ENCODE measurements at regions not wholly inside any gene's neighbourhood (a gene's known extent, or its start where the extent isn't known, plus 50 kb on each side); places are given as distances from the start of the nearest gene placed in this dataset.

- Histone ChIP-seq H3K27me3 (ENCODE audit: control insufficient read depth in 1 of 2, insufficient read depth in 2 of 2, low read length in 2 of 2) (peaks cover 4 to 9% of the 10 kb centered on the region in 2 donors), H3K4me1 (ENCODE audit: control insufficient read depth in 1 of 2, insufficient read depth in 2 of 2, low read length in 2 of 2) (no peaks in the 10 kb centered on the region), H3K36me3 (ENCODE audit: control insufficient read depth in 1 of 2, insufficient read depth in 2 of 2, low read length in 2 of 2) (no peaks in the 10 kb centered on the region), H3K9ac (ENCODE audit: low read depth in 1 of 2, low read length in 2 of 2) (no peak overlapping the region), H3K27ac (ENCODE audit: low read depth, low read length) (no peak overlapping the region), H3K9me3 (ENCODE audit: control insufficient read depth in 1 of 2, low read length in 2 of 2) (no peaks in the 10 kb centered on the region), H3K4me3 (ENCODE audit: low read depth in 1 of 2, low read length in 2 of 2) (no peak overlapping the region)
Measured at GRCh38 chr7:115474137-115474536, 552.2 kb downstream of the MDFIC start.

- Histone ChIP-seq H3K9ac (ENCODE audit: low read depth in 1 of 2, low read length in 2 of 2) (no peak overlapping the region), H3K9me3 (ENCODE audit: control insufficient read depth in 1 of 2, low read length in 2 of 2) (no peaks in the 10 kb centered on the region), H3K4me1 (ENCODE audit: control insufficient read depth in 1 of 2, insufficient read depth in 2 of 2, low read length in 2 of 2) (no peaks in the 10 kb centered on the region), H3K27ac (ENCODE audit: low read depth, low read length) (no peak overlapping the region), H3K27me3 (ENCODE audit: control insufficient read depth in 1 of 2, insufficient read depth in 2 of 2, low read length in 2 of 2) (peaks cover 4 to 6% of the 10 kb centered on the region in 2 donors), H3K4me3 (ENCODE audit: low read depth in 1 of 2, low read length in 2 of 2) (no peak overlapping the region), H3K36me3 (ENCODE audit: control insufficient read depth in 1 of 2, insufficient read depth in 2 of 2, low read length in 2 of 2) (no peaks in the 10 kb centered on the region)
Measured at GRCh38 chr7:115471891-115472290, 550.0 kb downstream of the MDFIC start.

- Histone ChIP-seq H3K36me3 (ENCODE audit: control insufficient read depth in 1 of 2, insufficient read depth in 2 of 2, low read length in 2 of 2) (no peaks in the 10 kb centered on the region), H3K27me3 (ENCODE audit: control insufficient read depth in 1 of 2, insufficient read depth in 2 of 2, low read length in 2 of 2) (no peaks in the 10 kb centered on the region), H3K4me3 (ENCODE audit: low read depth in 1 of 2, low read length in 2 of 2) (no peak overlapping the region), H3K9ac (ENCODE audit: low read depth in 1 of 2, low read length in 2 of 2) (no peak overlapping the region), H3K4me1 (ENCODE audit: control insufficient read depth in 1 of 2, insufficient read depth in 2 of 2, low read length in 2 of 2) (no peaks in the 10 kb centered on the region), H3K9me3 (ENCODE audit: control insufficient read depth in 1 of 2, low read length in 2 of 2) (no peaks in the 10 kb centered on the region), H3K27ac (ENCODE audit: low read depth, low read length) (no peak overlapping the region)
Measured at GRCh38 chr7:115462301-115463015, 540.6 kb downstream of the MDFIC start.

GRCh38 chr7:115449689-115450088 lies 527.8 kb downstream of the MDFIC start:
- Histone ChIP-seq H3K9me3 (ENCODE audit: control insufficient read depth in 1 of 2, low read length in 2 of 2) (no peaks in the 10 kb centered on the region), H3K9ac (ENCODE audit: low read depth in 1 of 2, low read length in 2 of 2) (no peak overlapping the region), H3K4me1 (ENCODE audit: control insufficient read depth in 1 of 2, insufficient read depth in 2 of 2, low read length in 2 of 2) (no peaks in the 10 kb centered on the region), H3K27me3 (ENCODE audit: control insufficient read depth in 1 of 2, insufficient read depth in 2 of 2, low read length in 2 of 2) (no peaks in the 10 kb centered on the region), H3K36me3 (ENCODE audit: control insufficient read depth in 1 of 2, insufficient read depth in 2 of 2, low read length in 2 of 2) (no peaks in the 10 kb centered on the region), H3K4me3 (ENCODE audit: low read depth in 1 of 2, low read length in 2 of 2) (no peak overlapping the region), H3K27ac (ENCODE audit: low read depth, low read length) (no peak overlapping the region)

- H3K4me3 ChIP-seq (ENCODE audit: low read depth in 1 of 2, low read length in 2 of 2), result no peak overlapping the region
- no peak overlapping the region for H3K27ac ChIP-seq (ENCODE audit: low read depth, low read length)
- H3K9ac ChIP-seq (ENCODE audit: low read depth in 1 of 2, low read length in 2 of 2), result no peak overlapping the region
- no peaks in the 10 kb centered on the region for H3K36me3 ChIP-seq (ENCODE audit: control insufficient read depth in 1 of 2, insufficient read depth in 2 of 2, low read length in 2 of 2)
- no peaks in the 10 kb centered on the region for H3K4me1 ChIP-seq (ENCODE audit: control insufficient read depth in 1 of 2, insufficient read depth in 2 of 2, low read length in 2 of 2)
- H3K27me3 ChIP-seq (ENCODE audit: control insufficient read depth in 1 of 2, insufficient read depth in 2 of 2, low read length in 2 of 2), result no peaks in the 10 kb centered on the region
- H3K9me3 ChIP-seq (ENCODE audit: control insufficient read depth in 1 of 2, low read length in 2 of 2), result no peaks in the 10 kb centered on the region
Measured at GRCh38 chr7:115447495-115447894, 525.6 kb downstream of the MDFIC start.

- no peaks in the 10 kb centered on the region for H3K27me3 ChIP-seq (ENCODE audit: control insufficient read depth in 1 of 2, insufficient read depth in 2 of 2, low read length in 2 of 2)
- no peaks in the 10 kb centered on the region for H3K9me3 ChIP-seq (ENCODE audit: control insufficient read depth in 1 of 2, low read length in 2 of 2)
Measured at GRCh38 chr7:115441033-115441432, 519.1 kb downstream of the MDFIC start.

GRCh38 chr7:115435178-115435577 lies 513.3 kb downstream of the MDFIC start:
- no peaks in the 10 kb centered on the region for H3K4me1 ChIP-seq (ENCODE audit: control insufficient read depth in 1 of 2, insufficient read depth in 2 of 2, low read length in 2 of 2)
- no peaks in the 10 kb centered on the region for H3K36me3 ChIP-seq (ENCODE audit: control insufficient read depth in 1 of 2, insufficient read depth in 2 of 2, low read length in 2 of 2)
- H3K9ac ChIP-seq (ENCODE audit: low read depth in 1 of 2, low read length in 2 of 2), result no peak overlapping the region
- H3K27me3 ChIP-seq (ENCODE audit: control insufficient read depth in 1 of 2, insufficient read depth in 2 of 2, low read length in 2 of 2), result no peaks in the 10 kb centered on the region
- no peak overlapping the region for H3K4me3 ChIP-seq (ENCODE audit: low read depth in 1 of 2, low read length in 2 of 2)
- H3K27ac ChIP-seq (ENCODE audit: low read depth, low read length), result no peak overlapping the region
- no peaks in the 10 kb centered on the region for H3K9me3 ChIP-seq (ENCODE audit: control insufficient read depth in 1 of 2, low read length in 2 of 2)

More at GRCh38 chr7:115441033-115441432, 519.1 kb downstream of the MDFIC start:
- H3K36me3 ChIP-seq (ENCODE audit: control insufficient read depth in 1 of 2, insufficient read depth in 2 of 2, low read length in 2 of 2), result no peaks in the 10 kb centered on the region
- H3K4me3 ChIP-seq (ENCODE audit: low read depth in 1 of 2, low read length in 2 of 2), result no peak overlapping the region
- H3K4me1 ChIP-seq (ENCODE audit: control insufficient read depth in 1 of 2, insufficient read depth in 2 of 2, low read length in 2 of 2), result no peaks in the 10 kb centered on the region
- H3K27ac ChIP-seq (ENCODE audit: low read depth, low read length), result no peak overlapping the region
- H3K9ac ChIP-seq (ENCODE audit: low read depth in 1 of 2, low read length in 2 of 2), result no peak overlapping the region

- Histone ChIP-seq H3K36me3 (ENCODE audit: control insufficient read depth in 1 of 2, insufficient read depth in 2 of 2, low read length in 2 of 2) (no peaks in the 10 kb centered on the region), H3K4me3 (ENCODE audit: low read depth in 1 of 2, low read length in 2 of 2) (no peak overlapping the region), H3K9ac (ENCODE audit: low read depth in 1 of 2, low read length in 2 of 2) (no peak overlapping the region), H3K4me1 (ENCODE audit: control insufficient read depth in 1 of 2, insufficient read depth in 2 of 2, low read length in 2 of 2) (no peaks in the 10 kb centered on the region), H3K27ac (ENCODE audit: low read depth, low read length) (no peak overlapping the region), H3K27me3 (ENCODE audit: control insufficient read depth in 1 of 2, insufficient read depth in 2 of 2, low read length in 2 of 2) (no peaks in the 10 kb centered on the region), H3K9me3 (ENCODE audit: control insufficient read depth in 1 of 2, low read length in 2 of 2) (no peaks in the 10 kb centered on the region)
Measured at GRCh38 chr7:115429918-115430317, 508.0 kb downstream of the MDFIC start.

GRCh38 chr7:115417662-115418061 lies 495.8 kb downstream of the MDFIC start:
- H3K4me1 ChIP-seq (ENCODE audit: control insufficient read depth in 1 of 2, insufficient read depth in 2 of 2, low read length in 2 of 2), result no peaks in the 10 kb centered on the region
- H3K9ac ChIP-seq (ENCODE audit: low read depth in 1 of 2, low read length in 2 of 2), result no peak overlapping the region
- no peak overlapping the region for H3K4me3 ChIP-seq (ENCODE audit: low read depth in 1 of 2, low read length in 2 of 2)
- no peaks in the 10 kb centered on the region for H3K9me3 ChIP-seq (ENCODE audit: control insufficient read depth in 1 of 2, low read length in 2 of 2)
- no peaks in the 10 kb centered on the region for H3K27me3 ChIP-seq (ENCODE audit: control insufficient read depth in 1 of 2, insufficient read depth in 2 of 2, low read length in 2 of 2)
- H3K36me3 ChIP-seq (ENCODE audit: control insufficient read depth in 1 of 2, insufficient read depth in 2 of 2, low read length in 2 of 2), result no peaks in the 10 kb centered on the region
- H3K27ac ChIP-seq (ENCODE audit: low read depth, low read length), result no peak overlapping the region

- H3K4me1 ChIP-seq (ENCODE audit: control insufficient read depth in 1 of 2, insufficient read depth in 2 of 2, low read length in 2 of 2), result no peaks in the 10 kb centered on the region
- no peak overlapping the region for H3K27ac ChIP-seq (ENCODE audit: low read depth, low read length)
- H3K36me3 ChIP-seq (ENCODE audit: control insufficient read depth in 1 of 2, insufficient read depth in 2 of 2, low read length in 2 of 2), result no peaks in the 10 kb centered on the region
- H3K4me3 ChIP-seq (ENCODE audit: low read depth in 1 of 2, low read length in 2 of 2), result no peak overlapping the region
- no peaks in the 10 kb centered on the region for H3K27me3 ChIP-seq (ENCODE audit: control insufficient read depth in 1 of 2, insufficient read depth in 2 of 2, low read length in 2 of 2)
- H3K9ac ChIP-seq (ENCODE audit: low read depth in 1 of 2, low read length in 2 of 2), result no peak overlapping the region
- H3K9me3 ChIP-seq (ENCODE audit: control insufficient read depth in 1 of 2, low read length in 2 of 2), result no peaks in the 10 kb centered on the region
Measured at GRCh38 chr7:115410972-115411686, 489.2 kb downstream of the MDFIC start.
